CD4-positive, alpha-beta T cell (primary cell): ENCODE measurements at regions not wholly inside any gene's neighbourhood (a gene's known extent, or its start where the extent isn't known, plus 50 kb on each side); places are given as distances from the start of the nearest gene placed in this dataset.

Source experiments
- ATAC-seq: fragments of 200-7000 bp; cut with Tn5 transposase; one replicate; pipeline ENCODE4 v1.10.0; 2022; ENCODE audit warnings: mild to moderate bottlenecking; ENCODE audit not compliant: poor library complexity
- CTCF ChIA-PET: fragments of 350-600 bp; sonication (Branson Sonifier 250); formaldehyde crosslinking; loops from one replicate; lab custom pipeline; 2021; ENCODE audit warnings: antibody characterized with exemption, inconsistent platforms; lab: Charles Lee
- POLR2A ChIA-PET: fragments of 350-600 bp; sonication (Branson Sonifier 250); formaldehyde crosslinking; loops from one replicate; lab custom pipeline; 2021; ENCODE audit warnings: antibody characterized with exemption, inconsistent platforms; lab: Charles Lee
- DNase-seq, 14 experiments: peaks; one replicate each; pipeline ENCODE4 v3.0.0-alpha.2; 2013 to 2020; ENCODE audit warnings: mixed read lengths in 2 of 14
- H3K27ac ChIP-seq, 2 donors: one replicate each; pipeline versions ENCODE4 v1.5.1 to v1.7.0; 2013; ENCODE audit warnings: low read length in 2 of 2, low read depth in 1 of 2, mild to moderate bottlenecking in 1 of 2
- H3K27me3 ChIP-seq, 2 experiments: 1 replicate in 1 of 2; 2 replicates in 1 of 2; pipeline versions ENCODE4 v1.6.1 to v1.7.0; 2013; ENCODE audit warnings: low read length in 2 of 2, control low read depth in 1 of 2, mild to moderate bottlenecking in 1 of 2, moderate library complexity in 1 of 2; ENCODE audit not compliant: insufficient read depth in 2 of 2, control insufficient read depth in 1 of 2
- H3K36me3 ChIP-seq: one replicate; pipeline ENCODE4 v1.6.1; 2013; ENCODE audit warnings: low read length, control low read depth; ENCODE audit not compliant: insufficient read depth
- H3K4me1 ChIP-seq: one replicate; pipeline ENCODE4 v1.6.1; 2013; ENCODE audit warnings: low read length, control low read depth; ENCODE audit not compliant: insufficient read depth
- H3K4me3 ChIP-seq: one replicate; pipeline ENCODE4 v1.5.1; 2013; ENCODE audit warnings: mild to moderate bottlenecking, low read length, moderate library complexity
- H3K9me3 ChIP-seq, 2 experiments: 1 replicate in 1 of 2; 2 replicates in 1 of 2; pipeline versions ENCODE4 v1.6.1 to v1.7.0; 2013; ENCODE audit warnings: low read length in 2 of 2, mild to moderate bottlenecking in 2 of 2, control low read depth in 1 of 2, moderate library complexity in 1 of 2; ENCODE audit not compliant: control insufficient read depth in 1 of 2, insufficient read depth in 1 of 2
- H3K27ac Mint-ChIP-seq: one replicate; pipeline ENCODE4 v1.8.0; 2020; ENCODE audit warnings: mixed read lengths
- H3K27me3 Mint-ChIP-seq: one replicate; pipeline ENCODE4 v1.8.0; 2021; ENCODE audit warnings: mixed read lengths
- H3K36me3 Mint-ChIP-seq: one replicate; pipeline ENCODE4 v1.8.0; 2021; ENCODE audit warnings: low read depth, mixed read lengths
- H3K4me1 Mint-ChIP-seq: one replicate; pipeline ENCODE4 v1.8.0; 2021; ENCODE audit warnings: low read depth, mixed read lengths
- H3K4me3 Mint-ChIP-seq: one replicate; pipeline ENCODE4 v1.8.0; 2020; ENCODE audit warnings: mild to moderate bottlenecking, mixed read lengths
- H3K9me3 Mint-ChIP-seq: one replicate; pipeline ENCODE4 v1.8.0; 2020; ENCODE audit warnings: mixed read lengths
- CTCF ChIP-seq: fragments of 200-600 bp; IDR thresholded peaks from one replicate; pipeline ENCODE4 v1.8.0; 2022; ENCODE audit warnings: antibody characterized with exemption, mild to moderate bottlenecking
- intact Hi-C, 2 experiments: fragments of 100-400 bp; cut with DNase I in 1 of 2; cut with micrococcal nuclease in 1 of 2; formaldehyde crosslinking; loops; one replicate each; pipeline versions ENCODE4 v1.15.1 to v1.9.0; 2023 to 2025; cut with DNase I, micrococcal nuclease

GRCh38 chr16:25580041-25580440 lies 111.7 kb upstream of the HS3ST4 start:
- TF ChIP-seq CTCF, result no peak
- no peak overlapping the region for H3K4me3 Mint-ChIP-seq
- Histone ChIP-seq H3K27ac (no peak overlapping the region), H3K4me1 (no peaks in the 10 kb centered on the region), H3K9me3 (no peaks in the 10 kb centered on the region), H3K4me3 (no peak overlapping the region), H3K27me3 (no peaks in the 10 kb centered on the region), H3K36me3 (no peaks in the 10 kb centered on the region)
- no peaks in the 10 kb centered on the region for H3K9me3 Mint-ChIP-seq
- H3K4me1 Mint-ChIP-seq, result no peaks in the 10 kb centered on the region
- intact Hi-C loops, result no loop called here
- DNase-seq (no peak), ATAC-seq (no peak)
- no peaks in the 10 kb centered on the region for H3K36me3 Mint-ChIP-seq
- ChIA-PET POLR2A (no interaction called here), CTCF (no interaction called here)
- H3K27me3 Mint-ChIP-seq, result no peaks in the 10 kb centered on the region
- no peak overlapping the region for H3K27ac Mint-ChIP-seq

GRCh38 chr16:25575363-25575762 lies 116.4 kb upstream of the HS3ST4 start:
- ChIA-PET POLR2A (no interaction called here), CTCF (no interaction called here)
- H3K4me3 ChIP-seq, result no peak overlapping the region
- Mint-ChIP-seq H3K4me3 (no peak overlapping the region), H3K4me1 (no peaks in the 10 kb centered on the region), H3K9me3 (peaks cover 2% of the 10 kb centered on the region), H3K27ac (no peak overlapping the region), H3K27me3 (peaks cover 7% of the 10 kb centered on the region), H3K36me3 (no peaks in the 10 kb centered on the region)
- intact Hi-C loops, result no loop called here
- no peaks in the 10 kb centered on the region for H3K9me3 ChIP-seq
- no peaks in the 10 kb centered on the region for H3K27me3 ChIP-seq
- H3K36me3 ChIP-seq, result no peaks in the 10 kb centered on the region
- no peak for TF ChIP-seq CTCF
- no peaks in the 10 kb centered on the region for H3K4me1 ChIP-seq
- DNase-seq (no peak), ATAC-seq (no peak)
- no peak overlapping the region for H3K27ac ChIP-seq

GRCh38 chr16:25571712-25572111 lies 120.0 kb upstream of the HS3ST4 start:
- TF ChIP-seq CTCF, result no peak
- POLR2A ChIA-PET, result no interaction called here

More at GRCh38 chr16:25571712-25572111, 120.0 kb upstream of the HS3ST4 start:
- Mint-ChIP-seq H3K36me3 (no peaks in the 10 kb centered on the region), H3K27me3 (peaks cover 23% of the 10 kb centered on the region), H3K4me1 (no peaks in the 10 kb centered on the region), H3K9me3 (peaks cover 2% of the 10 kb centered on the region), H3K27ac (no peak overlapping the region), H3K4me3 (no peak overlapping the region)
- Histone ChIP-seq H3K27ac (no peak overlapping the region), H3K9me3 (peaks cover 0 to 2% of the 10 kb centered on the region in 2 experiments), H3K27me3 (no peaks in the 10 kb centered on the region), H3K4me1 (no peaks in the 10 kb centered on the region), H3K4me3 (no peak overlapping the region), H3K36me3 (no peaks in the 10 kb centered on the region)
- ATAC-seq (no peak), DNase-seq (no peak)
- CTCF ChIA-PET, result no interaction called here
- intact Hi-C loops, result no loop called here
